HG02623 (cell line): ENCODE measurements at regions not wholly inside any gene's neighbourhood (a gene's known extent, or its start where the extent isn't known, plus 50 kb on each side); places are given as distances from the start of the nearest gene placed in this dataset.

Experiments used
- ATAC-seq: cut with Tn5 transposase; IDR thresholded peaks from one replicate; pipeline ENCODE4 v1.9.1; 2021; ENCODE audit warnings: moderate library complexity; ENCODE audit not compliant: unreplicated experiment

GRCh38 chr10:78714225-78714624 lies 354.5 kb upstream of the ZMIZ1 start:
- no peak for ATAC-seq

- no peak for ATAC-seq
These were observed 353.3 kb upstream of the ZMIZ1 start for GRCh38 chr10:78715435-78715834.

GRCh38 chr10:78716043-78716660 lies 352.6 kb upstream of the ZMIZ1 start:
- ATAC-seq: no peak

- no peak for ATAC-seq
These were observed 351.6 kb upstream of the ZMIZ1 start for GRCh38 chr10:78717200-78717599.

GRCh38 chr10:78718032-78718572 lies 350.7 kb upstream of the ZMIZ1 start:
- no peak for ATAC-seq

- ATAC-seq: no peak
These were observed 349.5 kb upstream of the ZMIZ1 start for GRCh38 chr10:78719276-78719675.

- no peak for ATAC-seq
These were observed 348.7 kb upstream of the ZMIZ1 start for GRCh38 chr10:78720091-78720490.

- no peak for ATAC-seq
These were observed 347.5 kb upstream of the ZMIZ1 start for GRCh38 chr10:78721231-78721630.

- no peak for ATAC-seq
These were observed 343.9 kb upstream of the ZMIZ1 start for GRCh38 chr10:78724846-78725245.

GRCh38 chr10:78726171-78726570 lies 342.6 kb upstream of the ZMIZ1 start:
- no peak for ATAC-seq

GRCh38 chr10:78727251-78727650 lies 341.5 kb upstream of the ZMIZ1 start:
- no peak for ATAC-seq

GRCh38 chr10:78727728-78728127 lies 341.0 kb upstream of the ZMIZ1 start:
- ATAC-seq: no peak

GRCh38 chr10:78728176-78728575 lies 340.6 kb upstream of the ZMIZ1 start:
- no peak for ATAC-seq

GRCh38 chr10:78729366-78729765 lies 339.4 kb upstream of the ZMIZ1 start:
- no peak for ATAC-seq

GRCh38 chr10:78729800-78730199 lies 339.0 kb upstream of the ZMIZ1 start:
- no peak for ATAC-seq

GRCh38 chr10:78730754-78731153 lies 338.0 kb upstream of the ZMIZ1 start:
- no peak for ATAC-seq

GRCh38 chr10:78731675-78732074 lies 337.1 kb upstream of the ZMIZ1 start:
- no peak for ATAC-seq

GRCh38 chr10:78732381-78732780 lies 336.4 kb upstream of the ZMIZ1 start:
- no peak for ATAC-seq

- ATAC-seq: no peak
These were observed 331.7 kb upstream of the ZMIZ1 start for GRCh38 chr10:78736926-78737630.

- ATAC-seq: no peak
These were observed 330.6 kb upstream of the ZMIZ1 start for GRCh38 chr10:78737883-78738856.

- no peak for ATAC-seq
These were observed 329.9 kb upstream of the ZMIZ1 start for GRCh38 chr10:78738861-78739260.
